ENCODE measurements at regions not wholly inside any gene's neighbourhood (a gene's known extent, or its start where the extent isn't known, plus 50 kb on each side); places are given as distances from the start of the nearest gene placed in this dataset.
"Not testable (repeated sequence)": the region's sequence is repeated elsewhere in the genome, so short reads cannot be mapped to it uniquely, and the experiment has no call there.

DNA sequence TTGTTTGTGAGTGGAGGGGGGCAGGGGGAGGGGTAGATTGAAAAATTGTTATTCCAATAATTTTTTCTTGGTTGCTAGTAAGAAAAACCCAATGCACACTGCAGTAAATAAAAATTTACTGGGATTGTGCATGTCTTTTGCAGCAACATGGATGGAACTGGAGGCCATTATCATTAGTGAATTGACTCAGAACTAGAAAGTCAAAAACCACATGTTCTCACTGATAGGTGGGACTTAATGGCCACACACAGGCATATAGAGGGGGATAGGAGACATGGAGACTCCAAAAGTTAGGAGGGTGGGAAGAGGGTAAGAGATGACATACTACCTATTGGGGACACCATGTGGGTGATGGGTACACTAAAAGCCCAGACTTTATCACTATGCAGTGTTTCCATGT lies 67.2 kb downstream of the BUB3 start:
- DNase-seq (ENCODE audit: low read depth): no peak

GRCh38 chr10:123222832-123223231 lies 68.6 kb downstream of the BUB3 start:
- no peak for DNase-seq (ENCODE audit: low read depth)

DNA sequence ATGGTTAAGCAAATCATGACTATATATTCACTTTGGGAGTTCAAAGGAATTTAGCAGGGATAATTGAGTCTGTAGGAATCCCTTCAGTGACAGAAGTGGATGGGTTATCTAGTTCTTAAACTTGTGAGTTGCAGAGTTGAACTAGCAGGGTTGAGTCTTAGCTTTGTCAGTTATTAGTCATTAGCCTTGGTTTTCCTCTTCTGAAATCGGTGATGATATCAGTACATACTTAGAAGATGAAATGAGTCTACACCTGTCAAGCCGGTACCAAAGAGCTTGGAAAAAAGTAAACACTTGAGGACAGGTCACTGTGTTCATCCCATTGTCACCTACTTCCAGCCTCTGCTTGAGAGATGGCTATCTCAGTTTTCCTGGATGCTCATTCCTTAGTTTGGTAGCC lies 73.5 kb downstream of the BUB3 start:
- DNase-seq (ENCODE audit: low read depth): no peak

GRCh38 chr10:123229927-123230630 lies 75.9 kb downstream of the BUB3 start:
- peak; percentile 2 for DNase-seq (ENCODE audit: low read depth)

DNA sequence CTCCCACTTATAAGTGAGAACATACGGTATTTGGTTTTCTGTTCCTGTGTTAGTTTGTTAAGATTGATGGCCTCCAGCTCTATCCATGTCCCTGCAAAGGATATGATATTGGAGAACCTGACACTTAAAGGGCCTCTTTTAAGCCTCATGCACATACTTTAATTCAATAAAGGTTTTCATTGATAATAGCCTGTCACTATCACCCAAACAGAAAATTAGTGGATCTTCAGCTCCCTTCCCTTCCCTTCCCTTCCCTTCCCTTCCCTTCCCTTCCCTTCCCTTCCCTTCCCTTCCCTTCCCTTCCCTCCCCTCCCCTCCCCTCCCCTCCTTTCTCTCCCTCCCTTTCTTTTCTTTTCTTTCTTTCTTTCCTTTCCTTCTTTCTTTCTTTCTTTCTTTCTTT lies 78.7 kb downstream of the BUB3 start:
- DNase-seq (ENCODE audit: low read depth): not testable (repeated sequence)

DNA sequence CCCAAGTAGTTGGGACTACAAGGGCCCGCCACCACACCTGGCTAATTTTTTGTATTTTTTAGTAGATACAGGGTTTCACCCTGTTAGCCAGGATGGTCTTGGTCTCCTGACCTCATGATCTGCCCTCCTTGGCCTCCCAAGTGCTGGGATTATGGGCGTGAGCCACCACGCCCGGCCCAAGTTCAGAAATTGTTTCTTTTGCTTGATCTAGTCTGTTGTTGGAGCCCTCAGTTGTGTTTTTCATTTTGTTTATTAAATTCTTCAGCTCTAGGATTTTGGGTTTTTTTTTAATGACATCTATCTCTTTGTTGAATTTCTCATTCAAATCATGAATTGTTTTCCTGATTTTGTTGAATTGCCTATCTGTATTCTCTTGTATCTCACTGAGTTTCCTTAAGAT lies 80.8 kb downstream of the BUB3 start:
- not testable (repeated sequence) for DNase-seq (ENCODE audit: low read depth)

DNA sequence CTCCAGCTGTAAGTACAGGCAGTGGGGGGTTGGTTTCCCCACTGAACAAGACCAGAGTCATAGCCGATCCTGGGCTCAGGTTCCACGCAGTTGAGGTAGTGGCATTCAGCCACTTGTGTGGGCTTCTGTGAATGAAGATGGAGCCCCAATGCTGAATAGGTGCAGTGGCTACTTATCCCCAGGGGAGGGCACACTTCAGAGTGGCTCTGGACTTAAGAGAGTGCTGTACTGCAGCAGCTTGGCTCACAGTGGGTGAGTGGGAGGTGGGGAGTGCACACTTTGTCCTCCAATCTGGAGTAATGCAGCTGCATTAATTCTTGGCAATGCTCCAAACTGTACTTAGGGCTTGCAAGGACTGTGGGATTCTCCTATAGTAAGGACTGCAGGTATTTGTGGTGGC lies 81.9 kb downstream of the BUB3 start:
- no peak for DNase-seq (ENCODE audit: low read depth)

DNA sequence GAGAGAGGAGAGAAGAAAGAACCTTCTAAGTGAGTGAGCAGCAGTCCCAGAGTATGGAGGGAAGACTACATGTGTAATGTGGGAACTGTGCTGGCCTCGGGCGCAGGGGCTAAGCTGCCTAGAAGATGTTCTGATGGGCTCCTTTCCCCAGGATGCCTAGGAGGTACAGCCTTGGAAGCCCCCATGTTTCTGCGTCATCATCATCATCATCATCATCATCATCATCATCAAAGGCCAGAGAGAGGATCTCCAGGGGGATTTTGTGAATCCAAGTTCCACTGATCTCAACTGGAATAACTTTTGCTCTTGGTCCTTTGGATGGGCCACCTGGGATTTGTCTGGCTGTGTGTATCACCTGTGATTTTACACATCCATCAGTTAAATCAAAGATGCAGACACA lies 86.0 kb downstream of the BUB3 start:
- DNase-seq (ENCODE audit: low read depth): no peak

- DNase-seq (ENCODE audit: low read depth): no peak
Observed at GRCh38 chr10:123240776-123241175, 86.6 kb downstream of the BUB3 start.

DNA sequence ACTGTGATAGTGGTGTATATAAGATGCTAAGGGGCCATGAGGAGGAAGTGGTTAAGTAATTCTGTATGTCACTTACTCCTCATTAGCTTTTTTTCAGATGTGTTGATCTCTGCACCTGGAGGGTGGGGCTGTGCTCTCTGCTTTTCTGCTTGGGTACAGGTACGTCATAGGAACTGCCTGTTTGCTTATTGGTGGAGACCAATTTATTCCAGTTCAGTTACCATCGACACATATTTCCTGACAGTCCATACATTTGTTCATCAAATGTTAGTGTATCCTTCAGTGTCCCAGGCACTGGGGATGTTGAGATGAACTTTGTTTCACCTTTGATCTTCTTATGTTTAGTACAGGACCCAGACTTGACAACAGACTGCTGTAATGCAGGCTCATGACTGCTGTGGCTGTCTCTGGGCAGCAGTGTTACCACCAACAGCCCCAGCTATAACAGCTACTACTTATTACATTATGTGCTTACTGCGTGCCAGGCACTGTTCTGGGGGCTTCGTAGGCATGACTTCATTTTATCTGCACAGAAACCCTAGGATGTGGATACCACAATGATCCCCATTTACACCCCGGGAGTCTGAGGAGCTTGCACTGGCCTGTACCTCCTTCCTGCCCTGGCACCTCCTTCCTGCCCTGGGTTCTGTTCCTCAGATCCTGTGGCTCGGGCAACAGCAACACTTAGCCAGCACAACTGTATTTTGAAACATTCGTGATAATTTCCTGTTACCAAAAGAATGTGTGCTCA lies 87.4 kb downstream of the BUB3 start:
- DNase-seq (ENCODE audit: low read depth): no peak

- DNase-seq (ENCODE audit: low read depth): no peak
Observed at GRCh38 chr10:123244747-123245146, 90.5 kb downstream of the BUB3 start.

- no peak for DNase-seq (ENCODE audit: low read depth)
Observed at GRCh38 chr10:123245264-123245663, 91.1 kb downstream of the BUB3 start.

DNA sequence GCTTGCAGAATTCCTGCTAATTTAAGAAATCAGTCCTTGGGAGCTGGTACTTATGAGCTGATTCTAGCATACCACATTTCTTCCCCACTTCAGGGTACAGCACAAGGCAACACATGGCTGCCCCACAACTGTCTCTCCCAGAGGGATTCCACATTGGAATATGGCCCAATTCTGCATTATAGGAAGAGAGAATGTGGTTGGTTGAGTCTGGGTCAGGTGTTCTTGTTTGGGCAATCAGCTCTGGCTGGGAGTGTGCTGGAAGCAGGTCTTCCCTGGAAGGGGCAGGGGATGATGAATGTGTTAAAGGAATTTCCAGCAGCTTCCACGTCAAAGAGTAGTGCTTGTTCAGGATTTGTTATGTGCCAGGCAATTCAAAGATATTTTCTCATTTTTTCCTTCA lies 95.7 kb downstream of the BUB3 start:
- no peak for DNase-seq (ENCODE audit: low read depth)

DNA sequence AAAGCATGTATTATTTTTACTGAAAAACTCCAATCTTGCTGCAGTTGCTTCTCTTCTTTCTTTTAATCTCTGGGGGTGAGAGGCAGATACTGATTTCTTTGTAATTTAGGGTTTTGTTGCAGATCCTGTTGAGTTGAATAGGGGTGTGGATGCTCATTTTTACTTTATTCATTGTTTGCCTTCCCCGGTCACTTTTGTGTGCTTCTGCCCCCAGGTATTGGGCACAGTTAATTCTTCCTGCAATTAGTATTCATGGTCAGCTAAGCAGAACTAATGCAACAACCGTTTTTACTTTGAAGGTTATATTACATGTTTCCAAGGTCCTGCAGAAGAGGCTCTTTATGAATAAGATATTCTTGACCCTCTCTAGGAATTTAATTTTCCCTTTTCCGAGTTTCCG lies 96.4 kb downstream of the BUB3 start:
- DNase-seq (ENCODE audit: low read depth): no peak

- DNase-seq (ENCODE audit: low read depth): no peak
Observed at GRCh38 chr10:123252779-123253178, 98.6 kb downstream of the BUB3 start.

DNA sequence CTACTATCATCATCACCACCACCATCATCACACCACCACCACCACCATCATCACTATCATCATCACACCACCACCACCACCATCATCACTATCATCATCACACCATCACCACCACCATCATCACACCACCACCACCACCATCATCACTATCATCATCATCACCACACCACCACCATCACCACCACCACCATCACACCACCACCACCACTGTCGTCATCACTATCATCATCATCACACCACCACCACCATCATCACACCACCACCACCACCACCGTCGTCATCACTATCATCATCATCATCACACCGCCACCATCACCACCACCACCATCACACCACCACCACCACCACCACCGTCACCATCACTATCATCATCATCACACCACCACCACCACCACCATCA lies 100.1 kb downstream of the BUB3 start:
- DNase-seq (ENCODE audit: low read depth): not testable (repeated sequence)

- DNase-seq (ENCODE audit: low read depth): no peak
Observed at GRCh38 chr10:123257904-123258456, 103.8 kb downstream of the BUB3 start.

DNA sequence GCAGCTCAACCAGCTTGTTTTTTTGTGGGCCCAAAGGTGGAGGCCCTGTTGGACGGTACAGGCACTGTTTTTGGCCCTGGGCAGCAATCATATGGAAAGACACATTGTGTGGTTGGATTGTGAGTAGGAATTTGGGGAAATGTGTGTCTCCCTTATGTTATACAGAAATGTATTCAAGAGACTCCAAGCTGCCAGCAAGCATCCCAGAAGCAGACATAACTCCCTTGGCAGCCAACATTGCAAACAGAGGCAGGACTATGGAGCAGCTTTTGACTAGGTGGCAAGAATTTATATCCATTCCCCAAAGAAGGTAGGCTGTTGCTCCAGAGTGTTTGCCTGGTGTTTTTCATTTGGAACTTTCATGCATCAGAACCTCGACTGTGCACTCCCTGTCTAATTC lies 104.9 kb downstream of the BUB3 start:
- no peak for DNase-seq (ENCODE audit: low read depth)

DNA sequence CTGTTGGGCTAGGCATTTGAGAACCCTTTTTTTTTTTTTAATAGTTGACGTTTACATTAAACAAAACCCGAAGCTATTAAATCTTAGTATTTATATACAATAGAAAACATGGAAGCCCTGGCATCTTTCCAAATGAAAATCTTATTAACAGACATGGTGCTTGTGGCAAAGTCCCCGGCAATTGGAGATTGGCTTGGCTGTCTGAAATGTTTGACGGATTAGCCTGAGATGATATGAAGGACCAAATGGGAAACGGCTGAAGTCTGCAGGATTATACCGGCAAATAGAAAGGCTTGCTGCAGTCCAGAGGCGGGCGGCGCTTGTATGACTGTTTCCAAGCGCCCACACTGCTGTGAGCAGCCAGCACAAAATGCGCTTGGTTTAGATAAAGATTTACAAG lies 105.6 kb downstream of the BUB3 start:
- DNase-seq (ENCODE audit: low read depth): no peak

GRCh38 chr10:123262456-123262855 lies 108.3 kb downstream of the BUB3 start:
- no peak for DNase-seq (ENCODE audit: low read depth)

DNA sequence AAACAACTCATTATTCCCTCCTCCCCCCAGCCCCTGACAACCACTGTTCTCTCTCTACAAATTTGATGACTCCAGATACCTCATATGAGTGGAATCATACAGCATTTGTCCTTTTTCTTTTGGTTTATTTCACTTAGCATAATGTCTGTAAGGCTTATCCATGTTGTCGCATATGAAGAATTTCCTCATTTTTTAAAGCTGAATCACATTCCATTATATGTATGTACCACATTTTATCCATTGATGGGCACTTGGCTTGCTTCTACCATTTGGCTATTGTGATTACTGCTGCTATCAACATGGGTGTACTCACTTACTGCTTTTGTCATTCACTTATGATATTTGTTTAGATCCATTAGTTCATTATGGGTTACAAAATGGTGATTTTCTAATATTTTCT lies 112.8 kb downstream of the BUB3 start:
- DNase-seq (ENCODE audit: low read depth): no peak

DNA sequence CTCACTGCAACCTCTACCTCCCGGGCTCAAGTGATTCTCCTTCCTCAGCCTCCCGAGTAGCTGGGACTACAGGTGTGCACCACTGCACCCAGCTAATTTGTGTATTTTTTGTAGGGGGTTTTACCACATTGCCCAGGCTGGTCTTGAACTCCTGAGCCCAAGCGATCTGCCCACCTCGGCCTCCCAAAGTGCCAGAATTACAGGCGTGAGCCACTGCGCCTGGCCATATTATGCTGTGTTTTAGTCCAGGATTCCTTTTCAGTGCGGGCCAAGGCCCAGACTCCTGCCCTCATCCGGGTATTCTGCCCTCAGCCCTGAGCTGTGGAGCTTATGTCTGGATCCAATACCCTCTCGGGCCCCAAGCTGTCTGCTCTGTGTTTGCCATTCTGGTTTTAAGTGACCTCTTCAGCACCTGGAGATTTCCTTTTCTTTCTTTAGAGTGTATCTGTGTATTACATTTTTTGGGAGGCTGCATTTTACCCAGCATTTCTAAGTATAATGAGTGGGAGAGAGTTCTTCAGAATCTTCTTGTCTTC lies 114.9 kb downstream of the BUB3 start:
- no peak for DNase-seq (ENCODE audit: low read depth)

GRCh38 chr10:123269675-123270074 lies 115.5 kb downstream of the BUB3 start:
- DNase-seq (ENCODE audit: low read depth): no peak
